ENCODE measurements at regions not wholly inside any gene's neighbourhood (a gene's known extent, or its start where the extent isn't known, plus 50 kb on each side); places are given as distances from the start of the nearest gene placed in this dataset.
A peak's percentile ranks its signal among the peaks of the same experiment; 100 is the strongest.

DNA sequence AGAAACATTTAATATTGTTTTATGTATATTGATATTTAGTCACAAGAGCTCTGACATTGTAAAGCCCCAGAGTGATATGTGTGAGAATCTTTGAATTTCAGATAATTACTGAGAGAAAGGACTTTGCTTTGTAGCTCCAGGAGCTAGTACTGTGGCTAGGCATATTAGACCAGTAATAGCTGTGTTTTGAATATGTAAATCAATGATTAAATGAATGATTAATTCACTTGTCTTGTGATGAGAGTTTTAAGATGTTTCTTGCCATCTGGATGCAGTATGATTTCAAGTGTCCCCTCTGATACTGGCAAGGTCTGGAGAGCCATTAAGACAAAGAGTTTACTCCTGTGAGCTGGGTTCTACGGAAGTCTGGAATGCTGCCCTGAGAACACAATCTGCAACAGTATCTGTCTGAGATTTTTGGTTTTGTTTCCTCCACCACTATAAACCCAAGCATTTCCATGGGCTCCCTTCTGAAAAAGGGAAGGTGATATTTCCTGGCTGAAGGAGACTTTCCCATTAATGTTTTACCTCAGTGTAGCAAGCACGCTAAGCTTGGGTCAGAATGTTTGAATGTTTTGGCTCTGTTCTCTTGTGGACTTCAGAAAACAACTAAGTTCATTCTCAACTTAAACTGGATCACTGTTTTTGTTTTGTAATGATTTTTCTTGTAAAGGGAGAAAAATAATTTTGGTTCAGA is 61.3 kb upstream of the BICC1 start:
- H3K36me3 ChIP-seq, result no peaks in the 10 kb centered on the region
- no peak overlapping the region for H3K27ac ChIP-seq
- WGBS, result 55% methylated on average over 2 of the region's 2 CpGs
- TF ChIP-seq POLR2A (IDR thresholded peaks at IDR 0.05) (no peak), EP300 (IDR thresholded peaks at IDR 0.05) (no peak), POLR2AphosphoS5 (IDR thresholded peaks at IDR 0.05) (no peak)
- TF ChIP-seq, protein P1, sequence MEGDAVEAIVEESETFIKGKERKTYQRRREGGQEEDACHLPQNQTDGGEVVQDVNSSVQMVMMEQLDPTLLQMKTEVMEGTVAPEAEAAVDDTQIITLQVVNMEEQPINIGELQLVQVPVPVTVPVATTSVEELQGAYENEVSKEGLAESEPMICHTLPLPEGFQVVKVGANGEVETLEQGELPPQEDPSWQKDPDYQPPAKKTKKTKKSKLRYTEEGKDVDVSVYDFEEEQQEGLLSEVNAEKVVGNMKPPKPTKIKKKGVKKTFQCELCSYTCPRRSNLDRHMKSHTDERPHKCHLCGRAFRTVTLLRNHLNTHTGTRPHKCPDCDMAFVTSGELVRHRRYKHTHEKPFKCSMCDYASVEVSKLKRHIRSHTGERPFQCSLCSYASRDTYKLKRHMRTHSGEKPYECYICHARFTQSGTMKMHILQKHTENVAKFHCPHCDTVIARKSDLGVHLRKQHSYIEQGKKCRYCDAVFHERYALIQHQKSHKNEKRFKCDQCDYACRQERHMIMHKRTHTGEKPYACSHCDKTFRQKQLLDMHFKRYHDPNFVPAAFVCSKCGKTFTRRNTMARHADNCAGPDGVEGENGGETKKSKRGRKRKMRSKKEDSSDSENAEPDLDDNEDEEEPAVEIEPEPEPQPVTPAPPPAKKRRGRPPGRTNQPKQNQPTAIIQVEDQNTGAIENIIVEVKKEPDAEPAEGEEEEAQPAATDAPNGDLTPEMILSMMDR (IDR thresholded peaks at IDR 0.05), result no peak
- no peak for DNase-seq (ENCODE audit: low spot score in 2 of 2)
- no peak overlapping the region for H3K4me3 ChIP-seq
- no peaks in the 10 kb centered on the region for H3K4me1 ChIP-seq
- no peaks in the 10 kb centered on the region for H3K27me3 ChIP-seq
- no peaks in the 10 kb centered on the region for H3K9me3 ChIP-seq

DNA sequence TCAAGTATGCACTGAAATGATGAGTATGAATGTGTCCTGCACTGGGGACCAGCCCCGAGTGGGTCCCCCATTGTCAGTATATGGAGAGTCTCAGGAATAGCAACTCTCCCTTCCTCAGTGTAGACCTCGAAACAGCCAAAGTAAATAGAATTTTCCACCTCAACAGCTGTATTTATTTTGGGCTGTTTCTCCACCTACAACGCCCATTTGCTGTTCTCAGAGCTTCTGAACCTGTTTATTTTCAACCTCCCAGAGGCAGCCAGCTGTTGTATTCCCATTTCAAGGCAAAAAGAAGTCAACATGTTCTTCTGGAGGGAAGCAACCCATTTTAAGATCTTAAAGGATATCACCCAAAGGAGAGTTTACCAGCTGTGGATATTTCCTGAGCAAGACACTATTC is 59.6 kb upstream of the BICC1 start:
- TF ChIP-seq POLR2A (IDR thresholded peaks at IDR 0.05), result no peak
- no peak for TF ChIP-seq EP300 (IDR thresholded peaks at IDR 0.05)
- TF ChIP-seq, protein P1 (IDR thresholded peaks at IDR 0.05), result no peak
- no peak for TF ChIP-seq POLR2AphosphoS5 (IDR thresholded peaks at IDR 0.05)
- Histone ChIP-seq H3K4me3 (no peak overlapping the region), H3K27me3 (no peaks in the 10 kb centered on the region), H3K36me3 (no peaks in the 10 kb centered on the region), H3K4me1 (no peaks in the 10 kb centered on the region), H3K27ac (no peak overlapping the region), H3K9me3 (no peaks in the 10 kb centered on the region)
- DNase-seq (ENCODE audit: low spot score in 2 of 2), result no peak
- WGBS, result 85% methylated on average over 3 of the region's 3 CpGs

DNA sequence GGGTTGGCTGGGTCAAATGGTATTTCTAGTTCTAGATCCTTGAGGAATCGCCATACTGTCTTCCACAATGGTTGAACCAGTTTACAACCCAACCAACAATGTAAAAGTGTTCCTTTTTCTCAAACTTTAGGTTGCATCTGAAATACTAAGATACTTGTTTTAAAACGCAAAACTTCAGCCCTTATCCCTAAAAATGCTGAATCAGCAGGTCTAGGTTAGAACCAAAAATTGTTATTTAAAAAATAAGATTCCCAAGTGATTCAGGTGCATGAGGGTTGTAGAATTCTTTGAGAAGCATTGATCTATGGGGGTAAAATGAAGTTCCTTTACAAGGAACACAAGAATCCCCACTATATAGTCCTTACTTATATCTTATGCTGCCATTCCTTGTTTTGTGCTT is 56.5 kb upstream of the BICC1 start:
- TF ChIP-seq, protein P1 (IDR thresholded peaks at IDR 0.05), result no peak
- TF ChIP-seq EP300 (IDR thresholded peaks at IDR 0.05), result no peak
- no peak for TF ChIP-seq POLR2AphosphoS5 (IDR thresholded peaks at IDR 0.05)
- TF ChIP-seq POLR2A (IDR thresholded peaks at IDR 0.05), result no peak
- 95% methylated on average over 2 of the region's 2 CpGs for WGBS

DNA sequence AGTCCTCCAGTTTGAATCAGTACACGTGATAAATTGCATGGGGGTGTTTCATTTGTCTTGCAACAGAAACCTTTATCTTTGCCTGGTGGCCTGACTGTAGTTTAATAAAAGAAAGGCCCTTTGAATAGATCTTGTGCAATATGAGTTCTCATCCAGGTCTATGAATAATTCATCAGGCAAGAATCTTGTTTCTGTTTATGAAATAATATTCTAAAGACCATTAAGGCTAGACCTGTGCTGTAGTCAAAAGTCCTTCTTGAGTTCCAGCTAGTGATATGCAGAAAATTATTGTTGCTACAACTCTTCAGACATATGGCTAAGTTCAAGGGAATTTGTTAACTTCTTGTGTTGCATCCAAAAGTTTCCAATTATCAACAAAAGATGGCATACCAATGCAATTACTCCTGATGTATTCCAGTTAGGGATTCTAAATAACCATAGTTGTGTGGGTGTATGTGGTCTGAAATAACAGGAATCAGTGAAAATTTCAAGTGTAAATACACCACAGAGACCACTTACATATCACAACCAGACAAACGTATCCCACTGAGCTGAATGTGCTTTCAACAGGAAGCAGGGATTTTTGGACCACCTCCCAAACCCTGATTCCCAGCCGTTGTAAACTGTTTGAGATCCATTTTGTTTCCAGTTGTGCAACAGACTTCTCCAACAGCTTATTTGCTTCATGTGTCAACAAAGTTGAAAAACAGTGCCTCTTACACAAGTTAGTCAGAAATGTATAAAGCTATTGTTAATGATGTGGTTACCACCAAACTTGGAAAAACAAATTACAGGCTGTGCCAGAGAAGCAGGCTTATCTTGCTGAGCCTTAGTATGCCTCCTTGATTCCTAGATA is 54.7 kb upstream of the BICC1 start:
- 20% methylated on average over 3 of the region's 3 CpGs for WGBS
- no peaks in the 10 kb centered on the region for H3K27me3 ChIP-seq
- H3K36me3 ChIP-seq, result no peaks in the 10 kb centered on the region
- DNase-seq (ENCODE audit: low spot score in 2 of 2), result no peak
- H3K4me3 ChIP-seq, result no peak overlapping the region
- H3K9me3 ChIP-seq, result no peaks in the 10 kb centered on the region
- H3K4me1 ChIP-seq, result peaks cover 5% of the 10 kb centered on the region
- peak overlapping the region; percentile 57 for H3K27ac ChIP-seq
- TF ChIP-seq POLR2AphosphoS5 (IDR thresholded peaks at IDR 0.05), result peak in 1 of 3 donors; percentile 15
- TF ChIP-seq EP300 (IDR thresholded peaks at IDR 0.05), result no peak

More for the DNA sequence above, 56.5 kb upstream of the BICC1 start:
- Histone ChIP-seq H3K4me3 (no peak overlapping the region), H3K27me3 (no peaks in the 10 kb centered on the region), H3K27ac (no peak overlapping the region), H3K4me1 (peaks cover 5% of the 10 kb centered on the region), H3K9me3 (no peaks in the 10 kb centered on the region), H3K36me3 (no peaks in the 10 kb centered on the region)
- no peak for DNase-seq (ENCODE audit: low spot score in 2 of 2)

DNA sequence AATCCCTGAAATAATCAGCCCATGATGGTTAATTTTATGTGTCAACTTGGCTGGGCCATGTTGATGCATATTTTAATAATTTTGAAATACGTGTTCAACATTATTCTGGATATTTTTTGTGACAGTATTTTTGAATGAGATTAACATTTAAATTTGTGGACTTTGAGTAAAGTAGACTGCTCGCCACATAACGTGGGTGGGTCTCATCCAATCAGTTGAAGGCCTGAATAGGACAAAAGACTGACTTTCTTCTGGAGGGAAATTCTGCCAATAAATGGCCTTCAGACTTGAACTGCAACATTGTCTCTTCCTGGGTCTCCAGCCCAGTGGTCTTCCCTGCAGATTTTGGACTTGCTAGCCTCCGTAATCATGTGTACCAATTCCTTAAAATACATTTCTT is 53.6 kb upstream of the BICC1 start:
- no peak overlapping the region for H3K4me3 ChIP-seq
- no peak for DNase-seq (ENCODE audit: low spot score in 2 of 2)

More for the DNA sequence above, 53.6 kb upstream of the BICC1 start:
- TF ChIP-seq POLR2A (IDR thresholded peaks at IDR 0.05) (no peak), POLR2AphosphoS5 (IDR thresholded peaks at IDR 0.05) (no peak), EP300 (IDR thresholded peaks at IDR 0.05) (no peak)
- TF ChIP-seq, protein P1 (IDR thresholded peaks at IDR 0.05), result no peak
- 82% methylated on average over 4 of the region's 4 CpGs for WGBS
- H3K36me3 ChIP-seq, result no peaks in the 10 kb centered on the region
- no peaks in the 10 kb centered on the region for H3K27me3 ChIP-seq
- no peaks in the 10 kb centered on the region for H3K9me3 ChIP-seq
- peaks cover 5% of the 10 kb centered on the region for H3K4me1 ChIP-seq
- H3K27ac ChIP-seq, result no peak overlapping the region
